ENCODE measurements at regions not wholly inside any gene's neighbourhood (a gene's known extent, or its start where the extent isn't known, plus 50 kb on each side); places are given as distances from the start of the nearest gene placed in this dataset.

- no peak for DNase-seq
Measured at GRCh38 chr1:218025454-218025853, 259.6 kb upstream of the RRP15 start.

DNA sequence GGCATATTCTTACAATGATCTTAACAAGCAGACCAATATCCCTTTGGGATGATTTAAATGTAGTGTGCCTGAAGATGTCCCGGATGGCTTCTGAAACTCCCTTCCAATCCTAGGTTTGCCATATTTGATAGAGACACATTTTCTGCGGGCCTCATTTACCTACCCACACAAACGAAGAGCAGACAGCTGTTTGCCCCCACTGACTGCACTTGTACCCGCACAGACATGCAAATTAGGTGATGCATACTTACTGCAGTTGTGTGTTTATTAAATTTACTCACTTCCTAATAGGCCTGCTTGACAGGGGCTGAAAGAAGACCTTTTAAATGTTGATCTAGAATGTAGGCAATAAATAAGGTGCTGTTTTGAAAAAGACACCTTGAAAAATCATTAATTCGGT, 257.9 kb upstream of the RRP15 start:
- no peak for DNase-seq

- DNase-seq = no peak
Measured at GRCh38 chr1:218030846-218031245, 254.2 kb upstream of the RRP15 start.

DNA sequence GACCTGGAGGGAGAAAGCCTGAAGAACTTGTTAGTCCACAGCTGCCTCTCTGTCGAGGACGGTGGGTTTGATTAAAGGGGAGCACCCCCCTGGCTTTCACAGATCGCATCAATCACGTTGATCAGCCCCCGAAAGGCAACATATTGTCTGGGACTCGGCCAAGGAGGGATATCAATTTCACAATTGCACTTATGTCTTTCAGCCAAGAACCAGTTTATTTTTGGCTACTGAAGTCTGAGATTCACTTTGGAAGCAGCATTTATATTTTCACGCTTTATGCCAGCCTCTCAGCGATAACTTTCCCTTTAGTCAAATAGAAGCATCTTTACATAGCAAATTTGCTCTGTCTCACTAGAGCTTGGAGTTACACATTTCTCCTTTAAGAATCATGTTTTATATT, 253.2 kb upstream of the RRP15 start:
- no peak for DNase-seq

GRCh38 chr1:218034468-218034867, 250.6 kb upstream of the RRP15 start:
- DNase-seq = no peak

GRCh38 chr1:218048828-218049420, 236.2 kb upstream of the RRP15 start:
- DNase-seq = no peak

- no peak for DNase-seq
Measured at GRCh38 chr1:218049641-218050040, 235.5 kb upstream of the RRP15 start.

DNA sequence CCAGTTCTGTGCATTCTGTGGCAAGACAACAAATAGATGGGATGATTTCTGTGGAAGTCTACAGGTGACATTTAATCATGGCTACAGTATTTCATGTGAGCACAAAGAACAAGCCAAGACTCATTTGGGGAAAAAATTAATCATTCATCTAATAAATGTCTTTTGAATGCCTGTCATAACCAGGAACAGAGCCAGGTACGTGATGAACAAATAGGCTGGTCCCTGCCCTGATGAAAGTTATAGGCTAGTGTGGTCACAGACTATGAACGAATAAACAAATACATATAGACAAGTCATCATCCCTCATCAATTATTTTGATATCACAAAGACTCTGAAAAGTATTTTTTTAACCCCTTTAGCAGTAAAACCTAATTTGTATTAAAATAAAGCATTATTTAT, 226.4 kb upstream of the RRP15 start:
- DNase-seq = no peak

GRCh38 chr1:218064426-218064825, 220.7 kb upstream of the RRP15 start:
- DNase-seq = no peak

DNA sequence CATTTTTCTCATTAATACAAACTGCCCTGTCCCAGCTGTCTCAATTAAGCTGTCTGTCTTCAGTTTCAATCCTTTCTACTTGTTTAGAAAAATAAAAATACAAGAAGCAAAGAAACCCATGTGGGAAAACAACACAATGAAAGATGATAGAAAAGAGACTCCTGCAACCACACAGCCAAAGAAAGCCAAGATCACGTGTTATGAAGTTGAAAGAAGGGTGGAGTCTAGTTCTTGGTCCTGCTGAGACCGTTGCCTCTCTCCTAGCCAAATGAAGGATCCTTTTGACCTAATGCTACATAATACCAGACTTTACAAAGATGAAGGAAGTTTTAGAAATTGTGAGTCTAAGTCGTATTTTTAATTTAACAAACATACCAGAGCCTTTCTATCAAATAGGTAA, 218.8 kb upstream of the RRP15 start:
- no peak for DNase-seq

DNA sequence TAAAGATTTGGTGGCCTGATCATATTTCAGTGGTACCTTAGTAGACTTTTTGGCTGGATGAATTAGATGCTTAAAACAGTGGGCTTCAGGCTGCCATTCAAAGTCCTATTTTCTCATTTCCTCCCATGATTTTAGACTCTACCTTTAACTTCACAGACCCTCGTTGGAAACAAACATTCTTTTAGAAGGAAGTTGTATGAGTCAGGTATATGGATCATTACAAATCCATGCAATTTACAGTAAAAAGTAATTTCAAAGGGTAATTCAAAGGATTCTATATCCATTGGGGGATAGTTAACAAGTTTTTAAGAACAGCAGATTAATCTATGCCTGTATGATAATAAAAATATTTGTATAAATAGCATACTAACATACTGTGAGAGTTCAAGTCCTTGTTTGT, 216.9 kb upstream of the RRP15 start:
- no peak for DNase-seq

- no peak for DNase-seq
Measured at GRCh38 chr1:218069180-218069579, 215.9 kb upstream of the RRP15 start.

GRCh38 chr1:218073062-218073461, 212.0 kb upstream of the RRP15 start:
- DNase-seq = no peak

DNA sequence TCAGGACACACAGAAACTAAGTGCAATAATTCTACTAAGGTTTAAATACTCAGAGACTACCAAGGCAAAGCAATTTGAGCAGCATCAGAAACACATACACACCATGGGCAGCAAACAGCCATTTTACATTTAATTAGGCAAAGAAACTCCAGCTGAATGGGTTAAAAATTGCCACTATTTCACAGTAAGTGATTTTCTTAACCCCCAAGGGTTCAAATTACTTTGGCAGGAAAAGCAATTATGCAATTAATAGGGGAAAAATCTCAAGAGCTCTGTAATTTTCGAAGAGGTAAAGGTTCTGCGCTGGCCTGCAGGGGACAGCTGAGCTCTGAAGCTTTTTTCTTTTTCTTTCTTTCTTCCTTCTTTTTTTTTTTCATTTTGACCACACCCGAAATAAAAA, 206.2 kb upstream of the RRP15 start:
- no peak for DNase-seq

GRCh38 chr1:218079347-218079746, 205.7 kb upstream of the RRP15 start:
- no peak for DNase-seq

GRCh38 chr1:218079820-218080219, 205.3 kb upstream of the RRP15 start:
- no peak for DNase-seq

- DNase-seq = no peak
Measured at GRCh38 chr1:218080863-218081262, 204.2 kb upstream of the RRP15 start.

- no peak for DNase-seq
Measured at GRCh38 chr1:218081358-218081757, 203.7 kb upstream of the RRP15 start.

DNA sequence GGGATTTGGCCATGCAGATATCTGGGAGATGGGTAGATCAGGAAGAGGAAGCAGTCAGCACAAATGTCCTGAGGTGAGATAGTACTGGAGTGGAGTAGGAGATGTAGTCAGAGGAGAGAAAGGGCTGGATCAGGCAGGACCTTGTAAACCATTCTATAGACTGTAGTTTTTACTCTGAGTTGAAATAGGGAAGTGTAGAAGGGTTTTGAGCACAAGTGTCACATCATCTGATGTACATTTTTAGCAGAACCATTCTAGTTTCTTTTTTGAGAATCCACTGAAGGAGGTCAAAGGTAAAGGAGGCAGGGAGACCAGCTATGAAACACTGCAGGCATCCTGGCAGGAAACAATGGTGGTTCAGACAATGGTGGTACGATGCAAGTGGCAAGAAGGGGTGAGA, 194.6 kb upstream of the RRP15 start:
- no peak for DNase-seq

DNA sequence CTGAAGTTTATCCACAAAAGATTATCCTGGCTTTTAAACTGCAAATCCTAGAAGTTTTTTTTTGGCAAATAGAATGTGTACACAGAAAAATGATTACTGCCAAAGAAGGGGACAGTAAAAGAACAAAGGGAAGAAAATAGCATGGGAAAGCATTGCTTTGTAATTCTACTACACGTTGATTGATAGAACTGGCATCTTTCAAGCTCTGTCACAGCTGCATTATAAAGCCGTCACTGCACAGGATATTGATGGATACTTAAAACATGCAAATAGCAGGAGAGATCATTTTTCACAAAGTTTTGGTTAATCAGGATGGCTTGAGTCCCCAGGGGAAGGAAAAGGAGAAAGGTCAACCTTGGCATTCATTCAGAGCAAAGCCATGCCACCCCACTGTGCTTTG, 183.7 kb upstream of the RRP15 start:
- DNase-seq = no peak

DNA sequence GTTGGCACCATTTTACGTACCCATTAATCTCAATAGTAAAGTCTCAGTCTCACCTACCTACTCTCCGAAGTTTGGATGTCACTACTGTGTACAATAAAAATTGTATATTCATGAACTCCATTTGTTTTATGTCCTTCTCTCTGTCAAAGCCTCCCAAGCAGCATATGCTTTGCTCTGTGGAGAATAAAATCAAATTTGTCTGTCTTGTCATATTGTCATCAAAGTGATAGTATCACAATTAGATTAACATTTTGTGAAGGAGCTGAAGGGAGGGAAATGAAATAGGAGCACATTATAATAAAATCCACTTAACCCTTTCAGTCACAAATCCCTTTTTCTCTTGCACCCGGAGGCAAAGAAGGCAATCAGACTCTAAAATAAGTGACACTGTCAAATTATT, 177.1 kb upstream of the RRP15 start:
- DNase-seq = no peak

DNA sequence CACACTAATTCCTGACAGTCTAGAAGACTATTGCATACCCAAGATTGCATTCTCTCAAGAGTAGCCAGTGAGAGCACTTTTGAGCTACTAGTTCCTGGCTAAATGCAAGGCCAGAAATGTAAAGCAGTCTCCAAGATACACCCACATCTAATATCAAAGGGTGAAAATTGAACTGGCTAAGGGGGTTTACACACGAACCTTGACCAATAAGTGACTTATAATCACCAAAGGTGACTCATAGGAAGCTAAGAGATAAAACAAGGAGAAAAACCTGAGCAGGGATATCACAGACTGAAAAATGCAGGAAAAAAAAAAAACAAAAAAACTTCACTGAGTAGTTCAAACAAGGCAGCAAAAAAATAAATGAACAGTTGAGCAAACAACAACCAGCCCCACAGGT, 172.2 kb upstream of the RRP15 start:
- DNase-seq = no peak

DNA sequence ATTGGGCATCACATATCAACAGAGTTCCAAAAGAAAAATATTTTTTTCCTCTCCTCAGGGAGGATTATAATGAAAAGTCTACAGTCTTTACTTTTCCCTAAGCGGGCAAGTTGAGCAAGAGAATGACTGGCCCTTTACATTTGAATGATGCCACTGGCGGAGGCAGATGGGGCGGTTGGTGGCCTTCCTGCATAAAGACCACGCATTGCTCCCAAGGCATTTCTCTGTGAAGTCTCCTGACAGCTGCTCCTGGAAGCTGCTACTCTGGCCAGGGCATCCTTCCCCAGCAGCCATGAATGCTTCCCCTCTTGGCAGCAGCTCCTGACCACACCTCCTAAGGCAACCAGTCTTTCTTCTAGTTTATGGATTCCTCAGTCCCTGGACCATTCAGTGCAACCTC, 161.1 kb upstream of the RRP15 start:
- DNase-seq = no peak

GRCh38 chr1:218135371-218135770, 149.7 kb upstream of the RRP15 start:
- DNase-seq = no peak

DNA sequence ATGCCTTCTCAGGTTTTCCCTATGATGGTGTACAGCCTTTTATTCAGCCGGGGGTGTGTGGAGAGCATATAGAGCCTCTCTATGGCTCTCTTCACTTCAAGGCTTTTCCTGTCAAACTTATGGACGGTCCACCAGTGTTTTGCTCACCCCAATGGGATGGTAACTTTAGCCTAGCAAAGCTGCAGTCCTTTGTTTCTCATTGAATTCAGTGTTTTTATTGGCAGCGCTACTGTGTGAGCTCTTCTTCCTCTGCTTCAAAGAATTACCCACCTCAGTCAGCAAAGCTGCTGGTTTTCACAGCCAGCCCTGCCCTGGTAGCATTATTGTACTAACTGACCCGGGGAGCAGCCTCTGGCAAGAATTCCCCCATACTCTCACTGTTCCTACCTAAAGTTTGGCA, 145.3 kb upstream of the RRP15 start:
- DNase-seq = no peak

GRCh38 chr1:218156595-218156994, 128.5 kb upstream of the RRP15 start:
- DNase-seq = no peak

Measured in activated CD4-positive, alpha-beta T cell treated with anti-CD3 and anti-CD28 coated beads for 48 hours (primary cell).